ENCODE measurements at regions not wholly inside any gene's neighbourhood (a gene's known extent, or its start where the extent isn't known, plus 50 kb on each side); places are given as distances from the start of the nearest gene placed in this dataset.

GRCh38 chr20:39412091-39412490 is 449.9 kb downstream of the DHX35 start:
- TF ChIP-seq, protein P1, sequence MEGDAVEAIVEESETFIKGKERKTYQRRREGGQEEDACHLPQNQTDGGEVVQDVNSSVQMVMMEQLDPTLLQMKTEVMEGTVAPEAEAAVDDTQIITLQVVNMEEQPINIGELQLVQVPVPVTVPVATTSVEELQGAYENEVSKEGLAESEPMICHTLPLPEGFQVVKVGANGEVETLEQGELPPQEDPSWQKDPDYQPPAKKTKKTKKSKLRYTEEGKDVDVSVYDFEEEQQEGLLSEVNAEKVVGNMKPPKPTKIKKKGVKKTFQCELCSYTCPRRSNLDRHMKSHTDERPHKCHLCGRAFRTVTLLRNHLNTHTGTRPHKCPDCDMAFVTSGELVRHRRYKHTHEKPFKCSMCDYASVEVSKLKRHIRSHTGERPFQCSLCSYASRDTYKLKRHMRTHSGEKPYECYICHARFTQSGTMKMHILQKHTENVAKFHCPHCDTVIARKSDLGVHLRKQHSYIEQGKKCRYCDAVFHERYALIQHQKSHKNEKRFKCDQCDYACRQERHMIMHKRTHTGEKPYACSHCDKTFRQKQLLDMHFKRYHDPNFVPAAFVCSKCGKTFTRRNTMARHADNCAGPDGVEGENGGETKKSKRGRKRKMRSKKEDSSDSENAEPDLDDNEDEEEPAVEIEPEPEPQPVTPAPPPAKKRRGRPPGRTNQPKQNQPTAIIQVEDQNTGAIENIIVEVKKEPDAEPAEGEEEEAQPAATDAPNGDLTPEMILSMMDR (IDR thresholded peaks at IDR 0.05): no peak
- H3K4me3 ChIP-seq (ENCODE audit: low read depth in 1 of 2, low read length in 1 of 2): no peak overlapping the region
- no peaks in the 10 kb centered on the region for H3K36me3 ChIP-seq
- no peaks in the 10 kb centered on the region for H3K9me3 ChIP-seq
- no peaks in the 10 kb centered on the region for H3K27me3 ChIP-seq
- H3K27ac ChIP-seq: no peak overlapping the region
- no peaks in the 10 kb centered on the region for H3K4me1 ChIP-seq (ENCODE audit: control insufficient read depth in 1 of 2, insufficient read depth in 1 of 2, low read depth in 1 of 2, low read length in 1 of 2)

GRCh38 chr20:39399463-39399862 is 437.3 kb downstream of the DHX35 start:
- H3K27me3 ChIP-seq: no peaks in the 10 kb centered on the region
- no peaks in the 10 kb centered on the region for H3K9me3 ChIP-seq
- H3K4me3 ChIP-seq (ENCODE audit: low read depth in 1 of 2, low read length in 1 of 2): no peak overlapping the region
- H3K36me3 ChIP-seq: no peaks in the 10 kb centered on the region
- no peaks in the 10 kb centered on the region for H3K4me1 ChIP-seq (ENCODE audit: control insufficient read depth in 1 of 2, insufficient read depth in 1 of 2, low read depth in 1 of 2, low read length in 1 of 2)
- no peak overlapping the region for H3K27ac ChIP-seq
- TF ChIP-seq, protein P1 (IDR thresholded peaks at IDR 0.05): no peak

GRCh38 chr20:39398656-39399055 is 436.5 kb downstream of the DHX35 start:
- TF ChIP-seq, protein P1 (IDR thresholded peaks at IDR 0.05): no peak
- no peak overlapping the region for H3K27ac ChIP-seq
- no peaks in the 10 kb centered on the region for H3K27me3 ChIP-seq
- no peaks in the 10 kb centered on the region for H3K4me1 ChIP-seq (ENCODE audit: control insufficient read depth in 1 of 2, insufficient read depth in 1 of 2, low read depth in 1 of 2, low read length in 1 of 2)
- H3K4me3 ChIP-seq (ENCODE audit: low read depth in 1 of 2, low read length in 1 of 2): no peak overlapping the region
- H3K9me3 ChIP-seq: no peaks in the 10 kb centered on the region
- no peaks in the 10 kb centered on the region for H3K36me3 ChIP-seq

GRCh38 chr20:39397646-39398045 is 435.5 kb downstream of the DHX35 start:
- no peaks in the 10 kb centered on the region for H3K27me3 ChIP-seq
- H3K9me3 ChIP-seq: no peaks in the 10 kb centered on the region
- no peaks in the 10 kb centered on the region for H3K4me1 ChIP-seq (ENCODE audit: control insufficient read depth in 1 of 2, insufficient read depth in 1 of 2, low read depth in 1 of 2, low read length in 1 of 2)
- H3K27ac ChIP-seq: no peak overlapping the region
- TF ChIP-seq, protein P1 (IDR thresholded peaks at IDR 0.05): no peak
- H3K4me3 ChIP-seq (ENCODE audit: low read depth in 1 of 2, low read length in 1 of 2): no peak overlapping the region
- H3K36me3 ChIP-seq: no peaks in the 10 kb centered on the region

DNA sequence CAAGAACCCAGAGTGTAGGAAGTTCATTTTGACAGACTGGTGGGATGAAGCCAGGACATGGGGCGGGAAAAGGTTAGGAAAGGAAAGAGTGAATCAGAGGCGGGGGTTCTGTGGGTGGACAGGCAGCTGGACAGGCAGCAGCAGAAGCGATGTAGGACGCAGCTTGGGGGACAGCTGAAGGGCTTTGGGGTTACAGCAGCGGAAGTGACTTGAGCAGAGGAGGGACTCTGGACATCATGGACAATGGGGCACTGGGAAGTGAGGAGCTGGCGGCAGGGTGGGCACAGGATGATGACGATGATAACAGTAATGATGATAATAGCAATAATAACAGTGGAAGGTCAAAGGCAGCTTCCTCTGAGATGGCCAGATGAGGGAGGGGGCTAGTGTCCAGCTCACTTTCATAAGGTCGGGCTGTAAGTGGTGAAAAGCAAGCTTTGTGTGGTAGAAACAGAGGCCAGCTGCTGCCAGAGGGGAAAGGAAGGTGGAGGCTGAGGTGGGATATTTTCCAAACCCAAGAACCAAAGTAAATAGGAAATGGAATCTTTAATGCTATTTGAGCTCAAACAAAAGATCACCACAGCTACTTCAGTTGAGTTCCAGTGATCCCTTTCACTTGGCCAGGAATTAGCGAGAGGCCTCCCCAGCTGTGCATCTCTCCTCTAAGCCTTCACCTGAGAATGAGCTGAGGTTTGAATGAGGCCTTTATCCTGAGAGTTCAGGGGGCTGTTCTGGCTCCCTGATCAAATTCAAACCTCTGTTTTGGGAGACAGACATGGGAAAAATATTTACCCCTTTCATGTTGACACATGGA is 433.5 kb downstream of the DHX35 start:
- no peaks in the 10 kb centered on the region for H3K27me3 ChIP-seq
- no peaks in the 10 kb centered on the region for H3K9me3 ChIP-seq
- TF ChIP-seq, protein P1 (IDR thresholded peaks at IDR 0.05): no peak
- no peak overlapping the region for H3K27ac ChIP-seq
- no peaks in the 10 kb centered on the region for H3K4me1 ChIP-seq (ENCODE audit: control insufficient read depth in 1 of 2, insufficient read depth in 1 of 2, low read depth in 1 of 2, low read length in 1 of 2)
- no peak overlapping the region for H3K4me3 ChIP-seq (ENCODE audit: low read depth in 1 of 2, low read length in 1 of 2)
- H3K36me3 ChIP-seq: no peaks in the 10 kb centered on the region

Measured in neutrophil (primary cell).